B cell (primary cell): ENCODE measurements at regions not wholly inside any gene's neighbourhood (a gene's known extent, or its start where the extent isn't known, plus 50 kb on each side); places are given as distances from the start of the nearest gene placed in this dataset.
"Not testable (repeated sequence)": the region's sequence is repeated elsewhere in the genome, so short reads cannot be mapped to it uniquely, and the experiment has no call there.

Experiments used
- ATAC-seq: fragments of 200-7000 bp; cut with Tn5 transposase; one replicate; pipeline ENCODE4 v1.10.0; 2021; ENCODE audit warnings: low read depth, mild to moderate bottlenecking, moderate number of reproducible peaks, moderate library complexity
- CTCF ChIA-PET: fragments of 350-600 bp; sonication (Branson Sonifier 250); formaldehyde crosslinking; loops from one replicate; lab custom pipeline; 2021; ENCODE audit warnings: antibody characterized with exemption, inconsistent platforms; lab: Charles Lee
- POLR2A ChIA-PET: fragments of 350-600 bp; sonication (Branson Sonifier 250); formaldehyde crosslinking; loops from one replicate; lab custom pipeline; 2021; ENCODE audit warnings: antibody characterized with exemption; lab: Charles Lee
- DNase-seq: peaks from one replicate; pipeline ENCODE4 v3.0.0; 2013
- H2AFZ ChIP-seq: 2 replicates; pipeline ENCODE4 v1.6.1; 2012; ENCODE audit warnings: mild to moderate bottlenecking, low read depth, low read length; ENCODE audit not compliant: insufficient read depth, poor library complexity, severe bottlenecking
- H3K27ac ChIP-seq, 2 donors: 1 replicate in 1 of 2; 2 replicates in 1 of 2; pipeline ENCODE4 v1.5.1; 2012 to 2013; ENCODE audit warnings: low read length in 2 of 2, mild to moderate bottlenecking in 2 of 2, moderate library complexity in 1 of 2
- H3K27me3 ChIP-seq, 4 experiments: fragments of 200-600 bp in 1 of 4; sonication (generic) in 1 of 4; replicated peaks in 1 of 4; 1 replicate in 2 of 4; 2 replicates in 2 of 4; pipeline versions ENCODE4 v1.6.1 to v1.7.0; 2013 to 2016; ENCODE audit warnings: low read length in 3 of 4, mild to moderate bottlenecking in 2 of 4, mixed read lengths in 1 of 4, moderate library complexity in 1 of 4; ENCODE audit not compliant: insufficient read depth in 4 of 4, control insufficient read depth in 3 of 4; ENCODE audit errors: control extremely low read depth in 1 of 4
- H3K36me3 ChIP-seq, 2 experiments: replicated peaks in 1 of 2; 1 replicate in 1 of 2; 2 replicates in 1 of 2; pipeline versions ENCODE4 v1.6.1 to v1.7.1; 2013; ENCODE audit warnings: low read length in 1 of 2; ENCODE audit not compliant: insufficient read depth in 2 of 2, control insufficient read depth in 1 of 2; ENCODE audit errors: control extremely low read depth in 1 of 2, extremely low read depth in 1 of 2
- H3K4me1 ChIP-seq, 2 donors: fragments of 200-600 bp in 1 of 2; sonication (generic) in 1 of 2; 1 replicate in 1 of 2; 2 replicates in 1 of 2; pipeline versions ENCODE4 v1.5.1 to v1.6.1; 2013 to 2017; ENCODE audit warnings: low read length in 2 of 2; ENCODE audit not compliant: control insufficient read depth in 2 of 2, insufficient read depth in 2 of 2
- H3K4me2 ChIP-seq: replicated peaks from 2 replicates; pipeline ENCODE3; 2012; ENCODE audit warnings: mild to moderate bottlenecking, low read depth, low read length; ENCODE audit not compliant: poor library complexity, severe bottlenecking
- H3K4me3 ChIP-seq, 5 experiments: fragments of 200-600 bp in 1 of 5; sonication (generic) in 1 of 5; 1 replicate in 3 of 5; 2 replicates in 2 of 5; pipeline versions ENCODE4 v1.5.1 to v1.7.0; 2011 to 2016; ENCODE audit warnings: low read length in 4 of 5, mild to moderate bottlenecking in 4 of 5, low read depth in 2 of 5, control low read depth in 1 of 5, moderate library complexity in 1 of 5; ENCODE audit not compliant: insufficient read depth in 1 of 5; ENCODE audit errors: control extremely low read depth in 1 of 5, extremely low read depth in 1 of 5
- H3K79me2 ChIP-seq: fragments of 200-600 bp; sonication (generic); one replicate; pipeline ENCODE4 v1.6.0; 2016; ENCODE audit warnings: low read length; ENCODE audit not compliant: control insufficient read depth, insufficient read depth
- H3K9ac ChIP-seq: fragments of 200-600 bp; sonication (generic); 2 replicates; pipeline ENCODE4 v1.6.1; 2017; ENCODE audit warnings: mild to moderate bottlenecking, low read length, moderate library complexity
- H3K9me3 ChIP-seq, 3 donors: one replicate each; pipeline versions ENCODE4 v1.6.1 to v1.7.1; 2013; ENCODE audit warnings: low read length in 2 of 3; ENCODE audit not compliant: control insufficient read depth in 2 of 3, insufficient read depth in 1 of 3; ENCODE audit errors: control extremely low read depth in 1 of 3
- H4K20me1 ChIP-seq: 2 replicates; pipeline ENCODE4 v1.6.0; 2012; ENCODE audit warnings: mild to moderate bottlenecking, low read length; ENCODE audit not compliant: insufficient read depth, control insufficient read depth, poor library complexity, severe bottlenecking
- H3K27ac Mint-ChIP-seq: one replicate; pipeline ENCODE4 v1.8.0; 2021; ENCODE audit warnings: mixed read lengths
- H3K27me3 Mint-ChIP-seq: one replicate; pipeline ENCODE4 v1.8.0; 2021; ENCODE audit warnings: mixed read lengths
- H3K4me1 Mint-ChIP-seq: one replicate; pipeline ENCODE4 v1.8.0; 2021; ENCODE audit warnings: mixed read lengths
- H3K4me3 Mint-ChIP-seq: one replicate; pipeline ENCODE4 v1.8.0; 2021; ENCODE audit warnings: mixed read lengths
- H3K9me3 Mint-ChIP-seq: one replicate; pipeline ENCODE4 v1.8.0; 2022; ENCODE audit warnings: mixed read lengths; ENCODE audit not compliant: insufficient read depth
- EZH2 ChIP-seq: IDR thresholded peaks from 2 replicates; pipeline ENCODE4 v1.6.1; 2012; ENCODE audit warnings: borderline replicate concordance, low read depth, mild to moderate bottlenecking, moderate library complexity, low read length; ENCODE audit not compliant: insufficient read depth, poor library complexity, severe bottlenecking
- WGBS: methylation state at CpG from one replicate; pipeline ENCODE4 v1.1.5; 2013; ENCODE audit warnings: missing lambda C conversion rate; ENCODE audit not compliant: insufficient coverage; 5-methylcytosine and 5-hydroxymethylcytosine counted together
- intact Hi-C: fragments of 100-400 bp; cut with micrococcal nuclease; formaldehyde crosslinking; loops from one replicate; pipeline ENCODE4 v1.10.0; 2022
- TF ChIP-seq, protein P1 (sequence below): fragments of 200-600 bp; IDR thresholded peaks from one replicate; pipeline ENCODE4 v1.8.0; 2022; ENCODE audit warnings: antibody characterized with exemption, mild to moderate bottlenecking

GRCh38 chr19:14322889-14323463 is 58.3 kb upstream of the ADGRE5 start:
- H3K9me3 Mint-ChIP-seq = no peaks in the 10 kb centered on the region
- H3K27me3 Mint-ChIP-seq = no peaks in the 10 kb centered on the region
- no peak overlapping the region for H3K27ac Mint-ChIP-seq

DNA sequence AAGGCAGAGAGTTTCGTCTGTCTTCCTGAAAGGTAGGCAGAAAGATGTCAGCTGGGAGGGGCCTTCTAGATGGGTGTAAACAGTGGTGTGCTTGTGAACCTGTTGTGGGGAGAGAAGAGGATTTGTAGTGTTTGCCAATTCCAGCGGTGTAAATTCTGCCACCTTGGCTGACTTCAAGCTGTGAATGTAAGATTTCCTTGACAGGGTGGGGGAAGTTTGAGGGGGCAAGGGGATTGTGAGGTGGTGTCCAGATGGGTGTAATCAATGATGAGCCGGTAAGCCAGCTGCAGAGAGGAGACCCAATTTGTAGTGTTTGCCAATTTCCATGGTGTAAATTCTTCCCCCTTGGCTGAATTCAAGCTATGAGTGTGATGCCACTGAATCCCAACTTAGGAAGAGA is 61.0 kb upstream of the ADGRE5 start:
- Mint-ChIP-seq H3K4me1 (no peaks in the 10 kb centered on the region), H3K9me3 (no peaks in the 10 kb centered on the region), H3K4me3 (no peak overlapping the region), H3K27me3 (no peaks in the 10 kb centered on the region), H3K27ac (no peak overlapping the region)
- H3K4me1 ChIP-seq = no peaks in the 10 kb centered on the region
- no peaks in the 10 kb centered on the region for H3K9me3 ChIP-seq
- no peaks in the 10 kb centered on the region for H3K27me3 ChIP-seq
- H3K4me3 ChIP-seq = no peak overlapping the region
- DNase-seq (no peak), ATAC-seq (no peak)
- no peaks in the 10 kb centered on the region for H3K79me2 ChIP-seq
- CTCF ChIA-PET = interaction anchor here (1.1 to 2.5 kb wide), 2 partner anchors 26 to 28 kb away, joined by 3 to 10 read pairs; no protein-coding TSS in a partner anchor
- no peak overlapping the region for H3K9ac ChIP-seq
- no peaks in the 10 kb centered on the region for H3K36me3 ChIP-seq
- POLR2A ChIA-PET = no interaction called here
- 83% methylated on average over 3 of the region's 3 CpGs for WGBS
- TF ChIP-seq, protein P1, sequence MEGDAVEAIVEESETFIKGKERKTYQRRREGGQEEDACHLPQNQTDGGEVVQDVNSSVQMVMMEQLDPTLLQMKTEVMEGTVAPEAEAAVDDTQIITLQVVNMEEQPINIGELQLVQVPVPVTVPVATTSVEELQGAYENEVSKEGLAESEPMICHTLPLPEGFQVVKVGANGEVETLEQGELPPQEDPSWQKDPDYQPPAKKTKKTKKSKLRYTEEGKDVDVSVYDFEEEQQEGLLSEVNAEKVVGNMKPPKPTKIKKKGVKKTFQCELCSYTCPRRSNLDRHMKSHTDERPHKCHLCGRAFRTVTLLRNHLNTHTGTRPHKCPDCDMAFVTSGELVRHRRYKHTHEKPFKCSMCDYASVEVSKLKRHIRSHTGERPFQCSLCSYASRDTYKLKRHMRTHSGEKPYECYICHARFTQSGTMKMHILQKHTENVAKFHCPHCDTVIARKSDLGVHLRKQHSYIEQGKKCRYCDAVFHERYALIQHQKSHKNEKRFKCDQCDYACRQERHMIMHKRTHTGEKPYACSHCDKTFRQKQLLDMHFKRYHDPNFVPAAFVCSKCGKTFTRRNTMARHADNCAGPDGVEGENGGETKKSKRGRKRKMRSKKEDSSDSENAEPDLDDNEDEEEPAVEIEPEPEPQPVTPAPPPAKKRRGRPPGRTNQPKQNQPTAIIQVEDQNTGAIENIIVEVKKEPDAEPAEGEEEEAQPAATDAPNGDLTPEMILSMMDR = no peak
- TF ChIP-seq EZH2 = no peak
- H2AFZ ChIP-seq = no peak overlapping the region
- no peaks in the 10 kb centered on the region for H4K20me1 ChIP-seq
- intact Hi-C loops = no loop called here
- H3K4me2 ChIP-seq = no peak overlapping the region
- H3K27ac ChIP-seq = no peak overlapping the region

More at GRCh38 chr19:14322889-14323463, 58.3 kb upstream of the ADGRE5 start:
- H3K4me2 ChIP-seq = no peak overlapping the region
- no peaks in the 10 kb centered on the region for H3K36me3 ChIP-seq
- H3K27me3 ChIP-seq = no peaks in the 10 kb centered on the region
- H3K4me1 Mint-ChIP-seq = no peaks in the 10 kb centered on the region
- intact Hi-C loops = no loop called here
- H4K20me1 ChIP-seq = no peaks in the 10 kb centered on the region
- no peak overlapping the region for H3K9ac ChIP-seq
- no peak overlapping the region for H3K27ac ChIP-seq
- no peak overlapping the region for H3K4me3 Mint-ChIP-seq
- no peak overlapping the region for H3K4me3 ChIP-seq
- 100% methylated on average over 2 of the region's 7 CpGs for WGBS
- DNase-seq (no peak), ATAC-seq (no peak)
- TF ChIP-seq, protein P1 = no peak
- TF ChIP-seq EZH2 = no peak
- no peak overlapping the region for H2AFZ ChIP-seq
- no peaks in the 10 kb centered on the region for H3K9me3 ChIP-seq
- H3K4me1 ChIP-seq = no peaks in the 10 kb centered on the region
- POLR2A ChIA-PET = interaction anchor here (0.6 to 0.7 kb wide), 2 partner anchors 306 to 1271 kb away, joined by 4 read pairs; no protein-coding TSS in a partner anchor
- H3K79me2 ChIP-seq = no peaks in the 10 kb centered on the region
- CTCF ChIA-PET = interaction anchor here (0.7 kb wide), 1 partner anchor 57 kb away, joined by 4 read pairs; no protein-coding TSS in a partner anchor

DNA sequence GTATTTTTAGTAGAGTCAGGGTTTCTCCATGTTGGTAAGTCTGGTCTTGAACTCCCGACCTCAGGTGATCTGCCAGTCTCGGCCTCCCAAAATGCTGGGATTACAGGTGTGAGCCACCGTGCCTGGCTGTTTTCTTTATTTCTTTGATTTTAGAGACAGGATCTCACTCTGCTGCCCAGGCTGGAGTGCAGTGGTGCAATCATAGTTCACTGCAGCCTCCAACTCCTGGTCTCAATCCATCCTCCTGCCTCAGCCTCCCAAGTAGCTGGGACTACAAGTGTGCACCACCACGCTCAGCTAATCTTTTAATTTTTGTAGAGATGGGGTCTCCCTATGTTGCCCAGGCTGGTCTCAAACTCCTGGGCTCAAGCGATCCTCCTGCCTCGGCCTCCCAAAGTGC is 61.5 kb upstream of the ADGRE5 start:
- H3K4me1 ChIP-seq, H3K36me3 ChIP-seq, DNase-seq, H3K4me3 Mint-ChIP-seq, H3K9me3 Mint-ChIP-seq, ATAC-seq, H2AFZ ChIP-seq, H3K4me3 ChIP-seq, H3K4me1 Mint-ChIP-seq, H3K4me2 ChIP-seq, H3K27ac Mint-ChIP-seq, H3K9me3 ChIP-seq, H4K20me1 ChIP-seq, intact Hi-C loops, H3K27me3 Mint-ChIP-seq, H3K9ac ChIP-seq, H3K79me2 ChIP-seq, H3K27ac ChIP-seq, H3K27me3 ChIP-seq: not testable (repeated sequence)
- POLR2A ChIA-PET = interaction anchor here (0.5 kb wide), 1 partner anchor 272 kb away, joined by 3 read pairs; no protein-coding TSS in a partner anchor
- CTCF ChIA-PET = interaction anchor here (2.5 kb wide), 1 partner anchor 28 kb away, joined by 10 read pairs; no protein-coding TSS in a partner anchor
- WGBS = 96% methylated on average over 5 of the region's 6 CpGs
